Prostate gland (tissue), 2 donors: ENCODE measurements at regions not wholly inside any gene's neighbourhood (a gene's known extent, or its start where the extent isn't known, plus 50 kb on each side); places are given as distances from the start of the nearest gene placed in this dataset.

ENCODE experiments used
- DNase-seq: peaks from one replicate; pipeline ENCODE4 v3.0.0-alpha.2; 2019; ENCODE audit warnings: low spot score
- H3K27ac ChIP-seq, 2 donors: fragments of 200-600 bp; sonication (generic); 2 replicates each; pipeline ENCODE4 v1.5.1; 2017 to 2019
- H3K27me3 ChIP-seq: fragments of 200-600 bp; sonication (generic); replicated peaks from 2 replicates; pipeline ENCODE4 v1.5.1; 2019; ENCODE audit not compliant: insufficient read depth
- H3K36me3 ChIP-seq, 2 donors: fragments of 200-600 bp; sonication (generic); 1 replicate in 1 of 2; 2 replicates in 1 of 2; pipeline versions ENCODE4 v1.5.1 to v1.8.1; 2017 to 2019
- H3K4me1 ChIP-seq: fragments of 200-600 bp; sonication (generic); replicated peaks from 2 replicates; pipeline ENCODE4 v1.5.1; 2019
- H3K4me3 ChIP-seq, 2 donors: fragments of 200-600 bp; sonication (generic); 2 replicates each; pipeline ENCODE4 v1.5.1; 2017 to 2019
- H3K9me3 ChIP-seq: fragments of 200-600 bp; sonication (generic); 2 replicates; pipeline ENCODE4 v1.5.1; 2017
- POLR2A ChIP-seq: fragments of 450-650 bp; IDR thresholded peaks from one replicate; pipeline ENCODE4 v1.6.1; 2016; ENCODE audit warnings: antibody characterized with exemption, mild to moderate bottlenecking
- POLR2AphosphoS5 ChIP-seq: sonication (generic); formaldehyde crosslinking; IDR thresholded peaks from one replicate; pipeline ENCODE4 v1.6.1; 2017; ENCODE audit warnings: antibody characterized with exemption
- WGBS: methylation state at CpG from one replicate; pipeline ENCODE4 v1.1.5; 2018; 5-methylcytosine and 5-hydroxymethylcytosine counted together
- intact Hi-C: fragments of 100-400 bp; cut with DNase I; formaldehyde crosslinking; loops from one replicate; pipeline ENCODE4 v1.14.2; 2022
- TF ChIP-seq, protein P1 (sequence below), 4 experiments: fragments of 200-600 bp in 2 of 4; fragments of 450-650 bp in 2 of 4; sonication (generic) in 2 of 4; IDR thresholded peaks; 1 replicate in 3 of 4; 2 replicates in 1 of 4; pipeline ENCODE4 v1.5.1; 2016 to 2019; ENCODE audit warnings: antibody characterized with exemption in 4 of 4, mild to moderate bottlenecking in 2 of 4, moderate library complexity in 2 of 4

DNA sequence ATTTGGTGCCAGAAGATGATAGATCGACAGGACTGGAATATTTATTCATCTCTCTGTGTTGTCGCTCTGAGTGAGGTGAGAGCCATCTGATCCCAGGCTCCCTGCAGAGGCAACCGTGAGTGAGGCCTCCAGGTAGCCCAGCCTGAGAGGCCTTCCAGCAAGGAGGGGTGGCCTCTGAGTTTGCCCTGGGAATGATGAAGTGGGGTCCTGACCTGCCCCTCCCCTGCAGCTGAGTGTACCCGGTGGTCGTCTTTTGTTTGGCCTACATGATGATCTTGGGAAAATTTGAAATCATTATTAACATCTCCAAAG lies 86.4 kb downstream of the CBLN1 start:
- Histone ChIP-seq H3K27ac (no peak overlapping the region), H3K4me1 (no peaks in the 10 kb centered on the region), H3K27me3 (no peaks in the 10 kb centered on the region), H3K4me3 (no peak overlapping the region), H3K9me3 (no peaks in the 10 kb centered on the region), H3K36me3 (no peaks in the 10 kb centered on the region)
- intact Hi-C loops = no loop called here
- 50% methylated on average over 5 of the region's 5 CpGs for WGBS
- TF ChIP-seq POLR2AphosphoS5 = no peak
- TF ChIP-seq, protein P1, sequence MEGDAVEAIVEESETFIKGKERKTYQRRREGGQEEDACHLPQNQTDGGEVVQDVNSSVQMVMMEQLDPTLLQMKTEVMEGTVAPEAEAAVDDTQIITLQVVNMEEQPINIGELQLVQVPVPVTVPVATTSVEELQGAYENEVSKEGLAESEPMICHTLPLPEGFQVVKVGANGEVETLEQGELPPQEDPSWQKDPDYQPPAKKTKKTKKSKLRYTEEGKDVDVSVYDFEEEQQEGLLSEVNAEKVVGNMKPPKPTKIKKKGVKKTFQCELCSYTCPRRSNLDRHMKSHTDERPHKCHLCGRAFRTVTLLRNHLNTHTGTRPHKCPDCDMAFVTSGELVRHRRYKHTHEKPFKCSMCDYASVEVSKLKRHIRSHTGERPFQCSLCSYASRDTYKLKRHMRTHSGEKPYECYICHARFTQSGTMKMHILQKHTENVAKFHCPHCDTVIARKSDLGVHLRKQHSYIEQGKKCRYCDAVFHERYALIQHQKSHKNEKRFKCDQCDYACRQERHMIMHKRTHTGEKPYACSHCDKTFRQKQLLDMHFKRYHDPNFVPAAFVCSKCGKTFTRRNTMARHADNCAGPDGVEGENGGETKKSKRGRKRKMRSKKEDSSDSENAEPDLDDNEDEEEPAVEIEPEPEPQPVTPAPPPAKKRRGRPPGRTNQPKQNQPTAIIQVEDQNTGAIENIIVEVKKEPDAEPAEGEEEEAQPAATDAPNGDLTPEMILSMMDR (IDR thresholded peaks at IDR 0.05) = no peak
- no peak for TF ChIP-seq POLR2A
- DNase-seq = no peak

GRCh38 chr16:49194537-49195236 lies 87.0 kb downstream of the CBLN1 start:
- Histone ChIP-seq H3K4me3 (no peak overlapping the region), H3K9me3 (no peaks in the 10 kb centered on the region), H3K27me3 (no peaks in the 10 kb centered on the region), H3K27ac (no peak overlapping the region), H3K4me1 (no peaks in the 10 kb centered on the region), H3K36me3 (no peaks in the 10 kb centered on the region)
- TF ChIP-seq POLR2AphosphoS5 (no peak), POLR2A (no peak)
- TF ChIP-seq, protein P1 (IDR thresholded peaks at IDR 0.05) = no peak
- no peak for DNase-seq
- intact Hi-C loops = no loop called here
- WGBS = 53% methylated on average over 16 of the region's 16 CpGs

DNA sequence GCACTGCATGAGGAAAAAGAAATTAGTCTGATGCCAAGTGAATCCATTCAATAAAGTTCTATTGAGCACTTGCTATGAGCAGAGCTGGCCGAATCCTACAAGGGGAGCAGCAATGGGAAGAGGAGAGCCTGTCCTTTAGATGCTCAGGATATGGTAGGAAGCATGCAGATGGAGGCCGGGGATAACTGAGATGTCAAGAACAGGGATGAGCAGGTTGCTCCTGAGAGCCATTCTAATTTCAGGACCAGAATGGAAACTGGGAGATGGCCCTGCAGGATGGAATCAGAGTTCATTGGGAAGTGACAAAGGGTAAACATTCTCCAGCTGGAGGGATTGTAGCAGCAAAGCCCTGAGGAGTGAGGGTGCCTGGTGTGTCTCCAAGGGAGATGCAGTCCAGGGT lies 88.0 kb downstream of the CBLN1 start:
- Histone ChIP-seq H3K4me1 (no peaks in the 10 kb centered on the region), H3K9me3 (no peaks in the 10 kb centered on the region), H3K27me3 (no peaks in the 10 kb centered on the region), H3K36me3 (no peaks in the 10 kb centered on the region), H3K27ac (no peak overlapping the region), H3K4me3 (no peak overlapping the region)
- WGBS = 80% methylated on average over 2 of the region's 2 CpGs
- intact Hi-C loops = no loop called here
- TF ChIP-seq POLR2AphosphoS5 = no peak
- no peak for TF ChIP-seq POLR2A
- DNase-seq = no peak

- Histone ChIP-seq H3K9me3 (no peaks in the 10 kb centered on the region), H3K4me3 (no peak overlapping the region), H3K36me3 (no peaks in the 10 kb centered on the region), H3K4me1 (no peaks in the 10 kb centered on the region), H3K27ac (no peak overlapping the region), H3K27me3 (no peaks in the 10 kb centered on the region)
- TF ChIP-seq POLR2A (no peak), POLR2AphosphoS5 (no peak)
- TF ChIP-seq, protein P1 (IDR thresholded peaks at IDR 0.05) = no peak
- intact Hi-C loops = no loop called here
- 65% methylated on average over 1 of the region's 1 CpG for WGBS
- no peak for DNase-seq
These were observed 92.4 kb downstream of the CBLN1 start for GRCh38 chr16:49189286-49189685.

DNA sequence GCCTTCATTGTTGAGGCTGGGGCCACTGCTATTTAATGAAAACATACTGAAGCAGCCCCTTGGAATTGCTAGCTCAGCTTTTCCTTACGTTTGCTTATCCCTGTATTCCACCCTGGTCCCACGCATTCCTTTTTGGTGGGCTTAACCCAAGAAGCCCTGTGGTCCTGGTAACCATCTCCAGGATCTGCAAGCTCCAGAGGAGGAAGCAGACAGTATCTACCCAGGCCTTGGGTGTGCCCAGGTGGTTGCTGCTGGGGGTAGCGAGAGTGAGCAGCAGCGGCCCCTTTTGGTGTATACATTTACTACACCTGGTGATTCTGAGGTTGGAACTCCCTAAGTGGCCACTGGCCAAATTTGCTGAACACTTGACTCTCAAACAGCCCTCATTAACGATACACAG lies 97.7 kb downstream of the CBLN1 start:
- TF ChIP-seq, protein P1 (IDR thresholded peaks at IDR 0.05) = no peak
- TF ChIP-seq POLR2AphosphoS5 = no peak
- TF ChIP-seq POLR2A = no peak
- no peak overlapping the region for H3K27ac ChIP-seq
- 17% methylated on average over 5 of the region's 5 CpGs for WGBS
- no peaks in the 10 kb centered on the region for H3K9me3 ChIP-seq
- DNase-seq = no peak
- H3K4me1 ChIP-seq = no peaks in the 10 kb centered on the region
- no peak overlapping the region for H3K4me3 ChIP-seq
- no peaks in the 10 kb centered on the region for H3K36me3 ChIP-seq
- no peaks in the 10 kb centered on the region for H3K27me3 ChIP-seq
- intact Hi-C loops = no loop called here
